DND-41 (cell line): ENCODE measurements at regions not wholly inside any gene's neighbourhood (a gene's known extent, or its start where the extent isn't known, plus 50 kb on each side); places are given as distances from the start of the nearest gene placed in this dataset.

Source experiments
- CTCF ChIP-seq: IDR thresholded peaks from 2 replicates; pipeline ENCODE4 v1.5.1; 2012; ENCODE audit warnings: borderline replicate concordance, low read length, moderate library complexity, mild to moderate bottlenecking; ENCODE audit not compliant: poor library complexity, severe bottlenecking; ENCODE audit errors: extremely low read depth
- EZH2 ChIP-seq: IDR thresholded peaks from 3 replicates; pipeline ENCODE4 v1.6.1; 2012; ENCODE audit warnings: borderline replicate concordance, low read depth, mild to moderate bottlenecking, moderate library complexity, low read length, inconsistent platforms; ENCODE audit not compliant: severe bottlenecking

GRCh38 chr22:48717076-48717810 lies 1110.4 kb downstream of the BRD1 start:
- TF ChIP-seq CTCF: no peak
- no peak for TF ChIP-seq EZH2
